ENCODE measurements at regions not wholly inside any gene's neighbourhood (a gene's known extent, or its start where the extent isn't known, plus 50 kb on each side); places are given as distances from the start of the nearest gene placed in this dataset.
"Not testable (repeated sequence)": the region's sequence is repeated elsewhere in the genome, so short reads cannot be mapped to it uniquely, and the experiment has no call there.

- DNase-seq (ENCODE audit: low spot score): no peak
Observed at GRCh38 chr3:78427303-78427702, 1340.5 kb downstream of the ROBO1 start.

- DNase-seq (ENCODE audit: low spot score): no peak
Observed at GRCh38 chr3:78430741-78431140, 1337.1 kb downstream of the ROBO1 start.

DNA sequence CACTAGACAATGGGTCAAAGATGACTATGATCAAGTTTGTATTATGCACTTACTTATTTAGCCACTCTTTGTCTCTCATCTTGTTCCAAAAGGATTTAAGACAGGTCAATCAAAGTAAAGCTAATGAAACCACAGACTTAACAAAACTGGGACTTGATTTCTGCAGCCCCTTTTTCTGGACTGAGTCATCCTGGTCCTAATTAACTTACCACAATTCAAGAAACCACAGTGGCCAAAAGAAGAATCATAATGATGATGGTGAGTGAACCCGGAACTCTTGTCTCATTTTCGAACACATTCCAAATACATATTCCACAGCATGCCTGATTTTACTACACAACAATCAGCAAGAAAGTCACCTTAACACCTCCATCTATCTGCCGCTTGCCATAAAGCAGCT, 1333.0 kb downstream of the ROBO1 start:
- no peak for DNase-seq (ENCODE audit: low spot score)

- no peak for DNase-seq (ENCODE audit: low spot score)
Observed at GRCh38 chr3:78455166-78455565, 1312.6 kb downstream of the ROBO1 start.

- no peak for DNase-seq (ENCODE audit: low spot score)
Observed at GRCh38 chr3:78455712-78456433, 1311.9 kb downstream of the ROBO1 start.

GRCh38 chr3:78459796-78460195, 1308.0 kb downstream of the ROBO1 start:
- DNase-seq (ENCODE audit: low spot score): no peak

- DNase-seq (ENCODE audit: low spot score): no peak
Observed at GRCh38 chr3:78462021-78462420, 1305.8 kb downstream of the ROBO1 start.

GRCh38 chr3:78476076-78476475, 1291.7 kb downstream of the ROBO1 start:
- DNase-seq (ENCODE audit: low spot score): no peak

- no peak for DNase-seq (ENCODE audit: low spot score)
Observed at GRCh38 chr3:78481050-78481449, 1286.7 kb downstream of the ROBO1 start.

DNA sequence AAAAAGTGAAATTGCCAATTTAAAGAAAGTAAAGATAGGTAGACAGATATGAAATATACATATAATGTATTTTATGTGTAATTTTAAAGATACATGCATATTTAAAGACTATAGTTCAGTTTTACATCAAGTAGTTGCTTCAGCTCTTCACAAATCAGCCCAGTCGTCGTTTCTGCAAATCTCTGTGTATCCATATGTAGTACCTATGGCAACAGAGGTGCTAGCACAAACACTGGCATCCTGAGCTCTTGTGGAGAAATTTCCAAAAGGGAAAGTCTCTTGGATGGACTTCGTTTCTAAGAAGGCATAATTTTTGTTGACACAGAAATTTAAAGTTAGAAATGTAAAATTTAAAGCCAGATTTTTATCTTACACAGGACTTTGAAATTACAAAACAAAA, 1284.7 kb downstream of the ROBO1 start:
- DNase-seq (ENCODE audit: low spot score): no peak

- no peak for DNase-seq (ENCODE audit: low spot score)
Observed at GRCh38 chr3:78494851-78495250, 1272.9 kb downstream of the ROBO1 start.

DNA sequence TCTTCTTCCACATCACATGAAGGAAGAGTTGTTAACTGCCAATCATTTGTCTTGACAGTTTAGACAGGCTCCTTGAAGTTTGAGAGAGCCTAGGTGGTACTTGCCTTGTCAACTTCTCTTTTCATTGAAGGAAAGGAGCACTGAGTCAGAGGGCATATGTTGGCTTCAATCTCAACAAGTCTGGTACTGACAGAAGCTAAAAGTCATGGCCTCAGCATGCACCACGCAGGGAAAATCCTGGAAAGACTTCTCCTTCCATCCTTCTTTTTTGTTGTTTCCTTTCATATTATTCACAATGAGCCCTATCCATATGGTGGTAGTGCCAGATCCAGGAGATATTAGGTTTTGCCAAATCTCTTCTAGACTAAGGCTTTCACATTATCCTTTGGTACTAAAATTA, 1272.5 kb downstream of the ROBO1 start:
- DNase-seq (ENCODE audit: low spot score): no peak

GRCh38 chr3:78496501-78496900, 1271.3 kb downstream of the ROBO1 start:
- DNase-seq (ENCODE audit: low spot score): no peak

- no peak for DNase-seq (ENCODE audit: low spot score)
Observed at GRCh38 chr3:78497021-78497420, 1270.8 kb downstream of the ROBO1 start.

GRCh38 chr3:78497767-78498166, 1270.0 kb downstream of the ROBO1 start:
- no peak for DNase-seq (ENCODE audit: low spot score)

- DNase-seq (ENCODE audit: low spot score): no peak
Observed at GRCh38 chr3:78506061-78506460, 1261.7 kb downstream of the ROBO1 start.

GRCh38 chr3:78506581-78507195, 1261.1 kb downstream of the ROBO1 start:
- no peak for DNase-seq (ENCODE audit: low spot score)

DNA sequence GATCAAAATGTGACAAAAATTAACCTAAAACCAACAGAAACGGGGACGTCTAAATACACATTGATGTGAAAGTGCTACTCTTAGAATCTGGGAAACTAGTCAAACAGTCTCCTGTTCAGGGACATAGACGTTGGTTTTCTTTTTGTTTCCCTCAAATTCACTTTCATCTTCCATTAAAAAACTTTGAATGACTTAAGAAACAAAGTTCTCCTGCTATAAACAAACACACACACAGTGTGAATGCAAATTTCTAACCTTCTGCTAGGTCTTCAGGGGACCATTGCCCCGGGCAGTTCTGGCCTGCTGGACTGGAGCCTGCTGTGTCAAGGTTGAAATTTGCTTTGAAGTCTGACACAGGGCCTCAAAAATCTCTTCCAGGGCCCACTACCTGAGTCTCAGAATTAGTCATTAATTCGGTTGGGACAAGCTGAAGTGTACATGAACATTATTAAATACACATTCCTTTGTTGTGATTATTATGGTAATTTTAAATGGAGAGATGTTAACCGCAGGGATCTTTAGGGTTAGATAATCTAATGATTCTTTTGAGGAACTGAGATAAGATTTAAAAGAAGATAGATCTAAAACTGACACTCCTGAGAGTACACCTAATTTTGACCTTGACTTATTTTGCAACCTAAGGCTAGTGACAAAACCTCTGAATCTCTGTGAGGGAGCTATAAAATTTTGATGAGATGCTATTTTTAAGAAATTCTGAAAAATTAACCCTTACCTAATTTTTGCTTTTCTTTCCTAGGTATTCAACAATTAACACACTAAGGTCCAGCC, 1260.4 kb downstream of the ROBO1 start:
- DNase-seq (ENCODE audit: low spot score): no peak

DNA sequence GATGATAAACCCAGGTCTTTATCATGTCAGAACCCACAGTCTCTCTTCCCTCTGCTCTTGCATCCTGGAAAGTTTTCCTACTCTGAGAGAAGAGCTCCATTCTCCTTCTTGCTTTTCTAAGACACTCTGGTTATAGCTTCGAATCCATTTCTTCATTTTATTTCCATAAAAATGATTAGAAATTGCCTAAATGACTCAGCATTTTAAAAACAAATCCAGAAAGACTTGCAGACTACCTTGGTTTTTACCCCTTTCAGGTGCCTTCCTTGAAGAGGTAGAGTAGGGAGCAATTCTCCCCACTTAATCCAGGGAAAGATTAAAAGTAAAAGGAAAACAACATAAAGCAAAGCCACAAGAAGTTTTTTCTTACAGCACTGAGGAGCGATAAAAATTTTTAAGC, 1256.0 kb downstream of the ROBO1 start:
- no peak for DNase-seq (ENCODE audit: low spot score)

- not testable (repeated sequence) for DNase-seq (ENCODE audit: low spot score)
Observed at GRCh38 chr3:78512786-78513185, 1255.0 kb downstream of the ROBO1 start.

DNA sequence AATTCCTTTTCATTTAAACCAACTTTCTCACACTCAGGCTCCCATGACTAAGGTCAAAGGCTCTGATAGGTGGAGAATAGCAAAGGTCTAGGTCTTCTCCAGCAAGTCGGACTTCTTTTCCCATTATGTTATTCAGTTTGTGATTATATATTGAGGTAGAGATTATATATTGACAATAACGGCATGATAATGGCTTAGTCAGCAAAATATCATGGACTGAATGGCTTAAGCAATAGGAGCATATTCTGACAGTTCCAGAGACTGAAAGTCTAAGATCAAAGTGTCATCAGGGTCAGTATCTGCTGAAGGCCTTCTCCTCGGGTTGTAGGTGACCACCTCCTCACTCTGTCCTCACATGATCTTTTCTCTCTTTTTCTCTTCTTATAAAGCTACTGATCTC, 1251.4 kb downstream of the ROBO1 start:
- no peak for DNase-seq (ENCODE audit: low spot score)

GRCh38 chr3:78516937-78517336, 1250.9 kb downstream of the ROBO1 start:
- DNase-seq (ENCODE audit: low spot score): no peak

- DNase-seq (ENCODE audit: low spot score): no peak
Observed at GRCh38 chr3:78517965-78518364, 1249.8 kb downstream of the ROBO1 start.
